ENCODE measurements at regions not wholly inside any gene's neighbourhood (a gene's known extent, or its start where the extent isn't known, plus 50 kb on each side); places are given as distances from the start of the nearest gene placed in this dataset.

DNA sequence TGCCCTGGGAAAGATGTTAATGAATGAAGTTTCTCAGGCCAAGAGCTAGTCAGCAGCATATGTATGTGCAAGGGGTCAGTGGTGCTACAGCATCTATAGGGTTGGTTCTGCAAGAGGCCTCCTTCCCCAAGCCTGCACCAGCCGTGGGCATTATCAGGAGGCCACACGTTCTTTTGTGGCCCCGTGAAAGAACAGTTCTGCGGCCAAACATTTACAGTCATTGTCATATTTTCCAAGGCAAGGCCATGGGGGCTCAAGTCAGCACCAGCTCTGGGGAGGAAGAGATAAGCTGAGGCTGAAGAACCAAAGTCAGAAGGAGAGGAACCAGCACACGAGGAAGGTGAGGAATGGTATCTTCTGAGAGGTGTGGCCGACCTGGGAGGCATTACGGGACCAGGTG lies 54.4 kb upstream of the TMEM72 start:
- no TSS peak for BruUV-seq (replicated peaks)
- TF ChIP-seq, protein P1, sequence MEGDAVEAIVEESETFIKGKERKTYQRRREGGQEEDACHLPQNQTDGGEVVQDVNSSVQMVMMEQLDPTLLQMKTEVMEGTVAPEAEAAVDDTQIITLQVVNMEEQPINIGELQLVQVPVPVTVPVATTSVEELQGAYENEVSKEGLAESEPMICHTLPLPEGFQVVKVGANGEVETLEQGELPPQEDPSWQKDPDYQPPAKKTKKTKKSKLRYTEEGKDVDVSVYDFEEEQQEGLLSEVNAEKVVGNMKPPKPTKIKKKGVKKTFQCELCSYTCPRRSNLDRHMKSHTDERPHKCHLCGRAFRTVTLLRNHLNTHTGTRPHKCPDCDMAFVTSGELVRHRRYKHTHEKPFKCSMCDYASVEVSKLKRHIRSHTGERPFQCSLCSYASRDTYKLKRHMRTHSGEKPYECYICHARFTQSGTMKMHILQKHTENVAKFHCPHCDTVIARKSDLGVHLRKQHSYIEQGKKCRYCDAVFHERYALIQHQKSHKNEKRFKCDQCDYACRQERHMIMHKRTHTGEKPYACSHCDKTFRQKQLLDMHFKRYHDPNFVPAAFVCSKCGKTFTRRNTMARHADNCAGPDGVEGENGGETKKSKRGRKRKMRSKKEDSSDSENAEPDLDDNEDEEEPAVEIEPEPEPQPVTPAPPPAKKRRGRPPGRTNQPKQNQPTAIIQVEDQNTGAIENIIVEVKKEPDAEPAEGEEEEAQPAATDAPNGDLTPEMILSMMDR (IDR thresholded peaks at IDR 0.05; ENCODE audit: unreplicated experiment): no peak
- no peak overlapping the region for H3K27ac Mint-ChIP-seq (ENCODE audit: low read depth, unreplicated experiment)
- CTCF ChIA-PET: interaction anchor here (0.6 to 1.5 kb wide), 7 partner anchors 8 to 1187 kb away, joined by 3 to 7 read pairs (median 4); no protein-coding TSS in a partner anchor
- H3K4me1 Mint-ChIP-seq (ENCODE audit: insufficient read depth, unreplicated experiment): no peaks in the 10 kb centered on the region
- DNase-seq (ENCODE audit: unreplicated experiment): no peak
- no peaks in the 10 kb centered on the region for H3K36me3 Mint-ChIP-seq (ENCODE audit: insufficient read depth, unreplicated experiment)
- H3K27me3 Mint-ChIP-seq (ENCODE audit: insufficient read depth, unreplicated experiment): no peaks in the 10 kb centered on the region
- intact Hi-C loops (cut with micrococcal nuclease): loop anchor here (2.0 to 10.0 kb wide), 3 partner anchors 392 to 1186 kb away; partner anchors contain the start of gene CXCL12
- no peaks in the 10 kb centered on the region for H3K9me3 Mint-ChIP-seq (ENCODE audit: unreplicated experiment)
- H3K4me3 Mint-ChIP-seq (ENCODE audit: unreplicated experiment): no peak overlapping the region
- POLR2A ChIA-PET: no interaction called here

GRCh38 chr10:44857363-44858016 lies 53.6 kb upstream of the TMEM72 start:
- TF ChIP-seq, protein P1 (IDR thresholded peaks at IDR 0.05; ENCODE audit: unreplicated experiment): peak; percentile 96
- Mint-ChIP-seq H3K9me3 (ENCODE audit: unreplicated experiment) (no peaks in the 10 kb centered on the region), H3K27me3 (ENCODE audit: insufficient read depth, unreplicated experiment) (no peaks in the 10 kb centered on the region), H3K36me3 (ENCODE audit: insufficient read depth, unreplicated experiment) (no peaks in the 10 kb centered on the region), H3K4me3 (ENCODE audit: unreplicated experiment) (no peak overlapping the region), H3K4me1 (ENCODE audit: insufficient read depth, unreplicated experiment) (no peaks in the 10 kb centered on the region), H3K27ac (ENCODE audit: low read depth, unreplicated experiment) (no peak overlapping the region)
- peak; percentile 69 for DNase-seq (ENCODE audit: unreplicated experiment)
- CTCF ChIA-PET: interaction anchor here (0.6 to 1.5 kb wide), 12 partner anchors 7 to 1187 kb away, joined by 3 to 8 read pairs (median 4); no protein-coding TSS in a partner anchor
- POLR2A ChIA-PET: no interaction called here
- BruUV-seq (replicated peaks): no TSS peak
- intact Hi-C loops (cut with micrococcal nuclease): loop anchor here (2.0 to 10.0 kb wide), 3 partner anchors 393 to 1187 kb away; partner anchors contain the start of gene CXCL12

DNA sequence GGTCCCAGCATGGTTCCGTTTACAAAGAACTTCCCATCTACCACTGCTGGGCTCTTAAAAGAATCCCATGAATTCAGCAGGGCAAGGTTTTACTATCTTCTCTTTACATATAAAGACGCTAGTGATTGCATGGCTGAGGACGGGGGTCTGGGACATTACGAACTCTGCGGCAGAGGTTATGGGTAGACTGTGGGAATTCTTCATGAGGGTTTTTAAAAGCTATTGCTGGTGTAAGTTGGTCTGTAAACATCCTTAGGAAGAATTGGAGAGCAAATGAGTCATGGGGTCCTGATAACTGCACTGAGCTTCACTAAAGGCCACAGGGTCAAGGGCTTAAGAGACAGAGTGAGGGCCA lies 53.1 kb upstream of the TMEM72 start:
- H3K4me1 Mint-ChIP-seq (ENCODE audit: insufficient read depth, unreplicated experiment): no peaks in the 10 kb centered on the region
- H3K9me3 Mint-ChIP-seq (ENCODE audit: unreplicated experiment): no peaks in the 10 kb centered on the region
- TF ChIP-seq, protein P1 (IDR thresholded peaks at IDR 0.05; ENCODE audit: unreplicated experiment): no peak
- H3K27me3 Mint-ChIP-seq (ENCODE audit: insufficient read depth, unreplicated experiment): no peaks in the 10 kb centered on the region
- ChIA-PET CTCF (interaction anchor here (0.6 to 1.4 kb wide), 11 partner anchors 13 to 1189 kb away, joined by 3 to 8 read pairs (median 3); no protein-coding TSS in a partner anchor), POLR2A (no interaction called here)
- no TSS peak for BruUV-seq (replicated peaks)
- DNase-seq (ENCODE audit: unreplicated experiment): no peak
- H3K27ac Mint-ChIP-seq (ENCODE audit: low read depth, unreplicated experiment): no peak overlapping the region
- H3K4me3 Mint-ChIP-seq (ENCODE audit: unreplicated experiment): no peak overlapping the region
- H3K36me3 Mint-ChIP-seq (ENCODE audit: insufficient read depth, unreplicated experiment): no peaks in the 10 kb centered on the region
- intact Hi-C loops (cut with micrococcal nuclease): loop anchor here (5.0 to 10.0 kb wide), 2 partner anchors 393 to 471 kb away; partner anchors contain the start of gene CXCL12

DNA sequence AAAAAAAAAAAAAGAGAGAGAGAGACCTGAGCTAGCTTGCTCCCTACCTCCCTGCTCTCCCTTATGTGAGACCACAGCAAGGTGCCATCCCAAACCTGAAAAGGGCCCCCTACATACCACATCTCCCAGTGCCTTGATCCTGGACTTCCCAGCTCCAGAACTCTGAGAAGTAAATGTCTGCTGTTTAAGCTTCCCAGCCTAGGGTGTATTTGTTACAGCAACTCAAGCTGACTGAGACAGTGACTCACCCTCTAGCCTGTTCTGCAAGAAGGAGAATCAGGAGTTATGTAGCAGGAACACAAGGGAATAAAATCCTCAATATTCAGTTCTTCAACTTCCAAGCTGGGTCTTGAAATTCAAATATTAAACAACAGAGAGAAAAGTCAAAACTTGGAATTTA lies 52.1 kb upstream of the TMEM72 start:
- intact Hi-C loops (cut with micrococcal nuclease): loop anchor here (5.0 to 10.0 kb wide), 2 partner anchors 394 to 472 kb away; partner anchors contain the start of gene CXCL12

More for the DNA sequence above, 52.1 kb upstream of the TMEM72 start:
- no peak overlapping the region for H3K27ac Mint-ChIP-seq (ENCODE audit: low read depth, unreplicated experiment)
- DNase-seq (ENCODE audit: unreplicated experiment): no peak
- no peaks in the 10 kb centered on the region for H3K27me3 Mint-ChIP-seq (ENCODE audit: insufficient read depth, unreplicated experiment)
- POLR2A ChIA-PET: no interaction called here
- H3K4me3 Mint-ChIP-seq (ENCODE audit: unreplicated experiment): no peak overlapping the region
- H3K36me3 Mint-ChIP-seq (ENCODE audit: insufficient read depth, unreplicated experiment): no peaks in the 10 kb centered on the region
- BruUV-seq (replicated peaks): no TSS peak
- H3K9me3 Mint-ChIP-seq (ENCODE audit: unreplicated experiment): no peaks in the 10 kb centered on the region
- CTCF ChIA-PET: interaction anchor here (0.5 to 2.2 kb wide), 10 partner anchors 136 to 1190 kb away, joined by 3 to 15 read pairs (median 4); no protein-coding TSS in a partner anchor
- TF ChIP-seq, protein P1 (IDR thresholded peaks at IDR 0.05; ENCODE audit: unreplicated experiment): no peak
- H3K4me1 Mint-ChIP-seq (ENCODE audit: insufficient read depth, unreplicated experiment): no peaks in the 10 kb centered on the region

All from MCF 10A (cell line).